OCI-LY7 (cell line): ENCODE measurements at regions not wholly inside any gene's neighbourhood (a gene's known extent, or its start where the extent isn't known, plus 50 kb on each side); places are given as distances from the start of the nearest gene placed in this dataset.

Source experiments
- CTCF ChIP-seq: fragments of 200-600 bp; sonication (generic); conservative IDR thresholded peaks from 2 replicates; pipeline ENCODE4 v1.5.1; 2014; ENCODE audit warnings: mild to moderate bottlenecking, antibody characterized with exemption, low read length, moderate library complexity, mixed read lengths
- EZH2phosphoT487 ChIP-seq: fragments of 200-600 bp; sonication (generic); IDR thresholded peaks from 2 replicates; pipeline ENCODE4 v1.6.1; 2018; ENCODE audit warnings: low read depth, borderline replicate concordance, mild to moderate bottlenecking, mixed run types, antibody characterized with exemption, low read length, moderate library complexity, mixed read lengths

- TF ChIP-seq CTCF: no peak
- no peak for TF ChIP-seq EZH2phosphoT487
These were observed 1028.6 kb upstream of the CITED2 start for GRCh38 chr6:140403020-140403419.
